Transverse colon (tissue), 4 donors: ENCODE measurements at regions not wholly inside any gene's neighbourhood (a gene's known extent, or its start where the extent isn't known, plus 50 kb on each side); places are given as distances from the start of the nearest gene placed in this dataset.

Experiments used
- DNase-seq: peaks from one replicate; pipeline ENCODE4 v3.0.0-alpha.2; 2019
- H3K27ac ChIP-seq, 4 donors: fragments of 200-600 bp; sonication (generic); 2 replicates each; pipeline ENCODE4 v1.5.1; 2016 to 2018; ENCODE audit warnings: inconsistent platforms in 4 of 4
- H3K27me3 ChIP-seq: fragments of 200-600 bp; sonication (generic); 2 replicates; pipeline ENCODE4 v1.5.1; 2017; ENCODE audit warnings: inconsistent platforms
- H3K36me3 ChIP-seq, 4 donors: fragments of 200-600 bp; sonication (generic); 2 replicates each; pipeline ENCODE4 v1.5.1; 2017 to 2019; ENCODE audit warnings: inconsistent platforms in 4 of 4
- H3K4me1 ChIP-seq, 4 donors: fragments of 200-600 bp; sonication (generic); 2 replicates each; pipeline ENCODE4 v1.5.1; 2017 to 2020; ENCODE audit warnings: inconsistent platforms in 4 of 4
- H3K4me3 ChIP-seq, 4 donors: fragments of 200-600 bp; sonication (generic); 1 replicate in 1 of 4; 2 replicates in 3 of 4; pipeline versions ENCODE4 v1.5.1 to v1.6.1; 2017 to 2019; ENCODE audit warnings: inconsistent platforms in 4 of 4
- H3K9me3 ChIP-seq, 2 donors: fragments of 200-600 bp; sonication (generic); 2 replicates each; pipeline ENCODE4 v1.5.1; 2017 to 2019; ENCODE audit warnings: inconsistent platforms in 2 of 2
- EP300 ChIP-seq: sonication (generic); formaldehyde crosslinking; IDR thresholded peaks from one replicate; pipeline ENCODE4 v1.6.1; 2017; ENCODE audit warnings: antibody characterized with exemption, low read depth
- POLR2A ChIP-seq: fragments of 450-650 bp; IDR thresholded peaks from one replicate; pipeline ENCODE4 v1.6.1; 2016; ENCODE audit warnings: antibody characterized with exemption, mild to moderate bottlenecking, moderate library complexity
- POLR2AphosphoS5 ChIP-seq, 3 donors: sonication (generic); formaldehyde crosslinking; IDR thresholded peaks; one replicate each; pipeline ENCODE4 v1.6.1; 2016; ENCODE audit warnings: antibody characterized with exemption in 3 of 3
- WGBS, 2 donors: methylation state at CpG; one replicate each; pipeline ENCODE4 v1.1.5; 2018; ENCODE audit warnings: low coverage in 1 of 2; 5-methylcytosine and 5-hydroxymethylcytosine counted together
- in situ Hi-C, 4 donors: fragments of 200-750 bp; cut with MboI; loops; one replicate each; pipeline versions ENCODE4 v1.15.0 to v1.15.1; 2017; ENCODE audit warnings: low sequenced_read_pairs in 3 of 4, low pct_ligation_motif_present in 1 of 4, low pct_unique_long_range_greater_than_20kb in 1 of 4
- intact Hi-C: fragments of 100-400 bp; cut with DNase I; formaldehyde crosslinking; loops from one replicate; pipeline ENCODE4 v1.15.1; 2023; ENCODE audit warnings: low total_unique reads
- TF ChIP-seq, protein P1 (sequence below), 5 experiments: fragments of 200-600 bp in 3 of 5; fragments of 450-650 bp in 2 of 5; sonication (generic) in 3 of 5; IDR thresholded peaks; 1 replicate in 2 of 5; 2 replicates in 3 of 5; pipeline ENCODE4 v1.5.1; 2016 to 2017; ENCODE audit warnings: antibody characterized with exemption in 5 of 5, inconsistent platforms in 3 of 5, mild to moderate bottlenecking in 2 of 5, moderate library complexity in 1 of 5

DNA sequence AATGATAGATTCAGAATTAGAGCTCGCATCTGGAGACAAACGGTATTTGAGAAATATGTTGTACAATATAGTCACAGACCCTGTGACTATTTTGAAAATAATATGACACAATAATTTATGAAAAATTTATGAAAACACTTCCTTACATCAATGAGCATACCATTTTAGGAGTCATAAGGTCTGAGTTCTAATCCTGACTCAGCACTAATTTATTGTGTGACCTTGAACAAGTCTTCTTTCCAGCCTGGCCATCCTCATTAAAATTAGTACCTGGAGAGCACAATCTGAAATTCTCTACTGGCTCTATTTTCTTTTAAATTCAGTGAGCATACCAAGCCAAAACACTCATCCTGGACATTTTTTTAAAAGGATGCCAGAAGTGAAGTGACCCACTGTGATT is 622.3 kb downstream of the SMARCA1 start:
- 85% methylated on average over 2 of the region's 2 CpGs; no CpG with 5 or more reads in 1 of the 2 donors for WGBS, 2 donors
- in situ Hi-C loops = no loop called here

DNA sequence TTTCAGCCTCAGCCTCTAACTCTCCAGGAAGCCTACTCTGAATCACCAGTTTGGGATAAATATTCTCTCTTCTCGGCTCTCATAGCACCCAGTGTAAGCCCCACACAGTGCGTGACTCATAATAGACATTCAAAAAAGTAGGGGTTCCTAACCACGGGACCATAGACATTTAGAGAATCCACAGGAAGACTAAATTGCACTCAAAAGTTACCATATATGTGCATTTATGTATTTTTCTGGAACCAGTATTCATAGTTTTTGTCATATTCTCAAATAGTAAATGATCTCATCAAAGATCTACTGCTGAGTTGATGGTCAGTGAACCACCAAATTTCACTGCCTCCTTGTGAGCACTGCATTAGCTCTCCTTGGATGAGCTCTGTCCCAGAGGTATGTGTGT is 625.7 kb downstream of the SMARCA1 start:
- intact Hi-C loops = no loop called here
- in situ Hi-C loops = no loop called here
- WGBS, 2 donors = 86% methylated on average over 3 of the region's 3 CpGs; no CpG with 5 or more reads in 1 of the 2 donors
- no peak overlapping the region for H3K27ac ChIP-seq
- H3K27me3 ChIP-seq = no peaks in the 10 kb centered on the region
- no peak for DNase-seq
- H3K9me3 ChIP-seq = no peaks in the 10 kb centered on the region
- no peaks in the 10 kb centered on the region for H3K36me3 ChIP-seq
- H3K4me3 ChIP-seq = no peak overlapping the region
- TF ChIP-seq, protein P1, sequence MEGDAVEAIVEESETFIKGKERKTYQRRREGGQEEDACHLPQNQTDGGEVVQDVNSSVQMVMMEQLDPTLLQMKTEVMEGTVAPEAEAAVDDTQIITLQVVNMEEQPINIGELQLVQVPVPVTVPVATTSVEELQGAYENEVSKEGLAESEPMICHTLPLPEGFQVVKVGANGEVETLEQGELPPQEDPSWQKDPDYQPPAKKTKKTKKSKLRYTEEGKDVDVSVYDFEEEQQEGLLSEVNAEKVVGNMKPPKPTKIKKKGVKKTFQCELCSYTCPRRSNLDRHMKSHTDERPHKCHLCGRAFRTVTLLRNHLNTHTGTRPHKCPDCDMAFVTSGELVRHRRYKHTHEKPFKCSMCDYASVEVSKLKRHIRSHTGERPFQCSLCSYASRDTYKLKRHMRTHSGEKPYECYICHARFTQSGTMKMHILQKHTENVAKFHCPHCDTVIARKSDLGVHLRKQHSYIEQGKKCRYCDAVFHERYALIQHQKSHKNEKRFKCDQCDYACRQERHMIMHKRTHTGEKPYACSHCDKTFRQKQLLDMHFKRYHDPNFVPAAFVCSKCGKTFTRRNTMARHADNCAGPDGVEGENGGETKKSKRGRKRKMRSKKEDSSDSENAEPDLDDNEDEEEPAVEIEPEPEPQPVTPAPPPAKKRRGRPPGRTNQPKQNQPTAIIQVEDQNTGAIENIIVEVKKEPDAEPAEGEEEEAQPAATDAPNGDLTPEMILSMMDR (IDR thresholded peaks at IDR 0.05) = no peak
- TF ChIP-seq EP300 (no peak), POLR2AphosphoS5 (IDR thresholded peaks at IDR 0.05) (no peak), POLR2A (no peak)
- H3K4me1 ChIP-seq = no peaks in the 10 kb centered on the region

More for the DNA sequence above, 622.3 kb downstream of the SMARCA1 start:
- H3K4me1 ChIP-seq = no peaks in the 10 kb centered on the region
- H3K4me3 ChIP-seq = no peak overlapping the region
- TF ChIP-seq POLR2A = no peak
- TF ChIP-seq POLR2AphosphoS5 (IDR thresholded peaks at IDR 0.05) = no peak
- intact Hi-C loops = no loop called here
- DNase-seq = no peak
- no peaks in the 10 kb centered on the region for H3K9me3 ChIP-seq
- H3K27me3 ChIP-seq = no peaks in the 10 kb centered on the region
- H3K36me3 ChIP-seq = no peaks in the 10 kb centered on the region
- H3K27ac ChIP-seq = no peak overlapping the region

DNA sequence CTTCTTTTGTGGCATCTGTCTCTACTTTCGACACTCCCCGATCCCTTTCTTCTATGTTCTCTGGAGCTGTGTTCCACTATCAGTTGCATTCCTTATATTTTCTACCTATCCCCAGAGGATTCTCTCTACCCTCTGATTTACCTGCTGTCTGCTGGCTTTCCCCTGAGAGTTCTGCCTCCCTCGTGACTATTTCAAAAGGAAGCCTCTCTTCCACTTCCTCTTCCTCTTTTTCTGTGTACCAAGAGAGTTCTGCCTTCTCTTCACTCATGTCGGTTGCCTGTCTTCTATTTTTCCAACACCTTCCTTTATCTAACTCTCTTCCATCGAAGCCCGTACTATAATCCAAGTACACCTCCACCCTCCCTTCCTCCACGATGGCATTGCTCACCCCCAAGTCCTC is 631.7 kb downstream of the SMARCA1 start:
- TF ChIP-seq POLR2AphosphoS5 (IDR thresholded peaks at IDR 0.05) (no peak), EP300 (no peak), POLR2A (no peak)
- TF ChIP-seq, protein P1 (IDR thresholded peaks at IDR 0.05) = no peak
- no peaks in the 10 kb centered on the region for H3K9me3 ChIP-seq
- 77% methylated on average over 7 of the region's 7 CpGs; no CpG with 5 or more reads in 1 of the 2 donors for WGBS, 2 donors
- no peak overlapping the region for H3K27ac ChIP-seq
- in situ Hi-C loops = no loop called here
- H3K4me1 ChIP-seq = no peaks in the 10 kb centered on the region
- DNase-seq = no peak
- H3K4me3 ChIP-seq = no peak overlapping the region
- intact Hi-C loops = no loop called here
- no peaks in the 10 kb centered on the region for H3K36me3 ChIP-seq
- H3K27me3 ChIP-seq = no peaks in the 10 kb centered on the region

DNA sequence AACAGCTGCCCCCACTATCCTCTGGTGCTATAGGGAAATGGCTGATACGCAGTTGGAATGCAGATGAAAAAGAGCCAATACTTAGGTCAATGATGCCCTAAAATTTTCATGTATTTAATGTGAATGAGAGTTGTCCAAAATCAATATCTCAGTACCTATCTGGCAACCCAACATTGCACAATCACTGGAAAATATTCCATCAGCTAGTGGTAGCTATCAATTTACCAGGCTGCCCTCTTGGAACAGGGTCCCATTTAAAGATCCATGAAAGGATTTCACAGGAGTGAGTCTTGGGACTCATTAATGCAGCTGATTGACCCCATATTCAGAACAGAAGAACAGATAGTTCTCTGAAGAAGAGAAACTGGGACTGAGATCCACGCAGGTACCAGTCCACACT is 638.9 kb downstream of the SMARCA1 start:
- Histone ChIP-seq H3K27ac (no peak overlapping the region), H3K9me3 (no peaks in the 10 kb centered on the region), H3K27me3 (no peaks in the 10 kb centered on the region), H3K4me1 (no peaks in the 10 kb centered on the region), H3K4me3 (no peak overlapping the region), H3K36me3 (no peaks in the 10 kb centered on the region)
- WGBS, 2 donors = 81% methylated on average over 2 of the region's 2 CpGs; no CpG with 5 or more reads in 1 of the 2 donors
- DNase-seq = no peak
- intact Hi-C loops (no loop called here), in situ Hi-C loops (no loop called here)
- TF ChIP-seq EP300 (no peak), POLR2A (no peak), POLR2AphosphoS5 (IDR thresholded peaks at IDR 0.05) (no peak)
- TF ChIP-seq, protein P1 (IDR thresholded peaks at IDR 0.05) = no peak

DNA sequence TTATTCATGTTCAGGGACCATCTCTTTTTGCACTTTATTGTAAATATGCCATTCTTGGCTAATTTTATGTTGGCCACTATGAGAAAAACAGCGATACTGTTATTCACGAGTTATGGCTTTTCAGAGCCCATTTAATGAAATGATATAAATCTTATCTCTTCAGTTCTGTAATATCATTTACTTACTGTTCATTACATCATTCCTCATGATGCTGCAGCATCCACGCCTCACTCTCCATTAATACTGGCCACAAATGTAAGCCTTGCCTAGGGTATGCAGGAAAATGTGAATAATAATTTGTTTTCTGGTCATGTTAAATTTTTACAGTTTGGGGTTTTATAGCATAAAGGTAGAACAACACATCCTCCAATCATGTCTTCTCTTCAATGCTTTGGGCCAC is 639.6 kb downstream of the SMARCA1 start:
- no peaks in the 10 kb centered on the region for H3K27me3 ChIP-seq
- TF ChIP-seq, protein P1 (IDR thresholded peaks at IDR 0.05) = no peak
- TF ChIP-seq POLR2A = no peak
- TF ChIP-seq EP300 = no peak
- no peak for TF ChIP-seq POLR2AphosphoS5 (IDR thresholded peaks at IDR 0.05)
- no peak for DNase-seq
- no peak overlapping the region for H3K27ac ChIP-seq
- in situ Hi-C loops = no loop called here
- intact Hi-C loops = no loop called here
- H3K9me3 ChIP-seq = no peaks in the 10 kb centered on the region
- WGBS, 2 donors = 67 to 79% methylated on average over 3 of the region's 3 CpGs
- H3K36me3 ChIP-seq = no peaks in the 10 kb centered on the region
- H3K4me1 ChIP-seq = no peaks in the 10 kb centered on the region
- no peak overlapping the region for H3K4me3 ChIP-seq
